ENCODE measurements at regions not wholly inside any gene's neighbourhood (a gene's known extent, or its start where the extent isn't known, plus 50 kb on each side); places are given as distances from the start of the nearest gene placed in this dataset.

DNA sequence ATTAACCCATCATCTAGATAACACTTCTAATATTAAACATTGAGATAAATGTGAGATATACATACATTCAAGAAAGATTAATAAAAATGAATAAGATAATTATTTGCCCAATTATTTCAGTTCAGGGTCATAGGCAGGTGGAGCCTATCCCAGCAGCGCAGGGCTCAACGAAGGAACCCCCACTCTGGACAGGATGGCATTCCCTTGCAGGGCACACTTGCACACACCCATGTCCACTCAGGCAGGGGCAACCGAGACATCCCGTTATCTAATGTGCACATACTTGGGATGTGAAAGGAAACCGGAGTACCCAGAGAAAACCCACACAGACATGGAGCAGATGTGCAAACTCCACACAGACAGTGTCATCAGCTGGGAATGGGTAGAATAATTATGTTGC is 175.4 kb upstream of the CMC1 start:
- 86 to 96% (median 95%) methylated on average over 5 of the region's 5 CpGs for WGBS, 5 donors
- Histone ChIP-seq H3K4me3 (no peak overlapping the region), H3K36me3 (no peaks in the 10 kb centered on the region), H3K9me3 (peaks cover 0 to 30% (median 20%) of the 10 kb centered on the region in 8 donors), H3K27ac (no peak overlapping the region), H3K4me1 (no peaks in the 10 kb centered on the region), H3K27me3 (replicated peaks in 1 of 7) (no peaks in the 10 kb centered on the region)
- TF ChIP-seq POLR2AphosphoS5 (IDR thresholded peaks at IDR 0.05) (no peak), POLR2A (IDR thresholded peaks at IDR 0.05) (no peak)
- TF ChIP-seq, protein P1, sequence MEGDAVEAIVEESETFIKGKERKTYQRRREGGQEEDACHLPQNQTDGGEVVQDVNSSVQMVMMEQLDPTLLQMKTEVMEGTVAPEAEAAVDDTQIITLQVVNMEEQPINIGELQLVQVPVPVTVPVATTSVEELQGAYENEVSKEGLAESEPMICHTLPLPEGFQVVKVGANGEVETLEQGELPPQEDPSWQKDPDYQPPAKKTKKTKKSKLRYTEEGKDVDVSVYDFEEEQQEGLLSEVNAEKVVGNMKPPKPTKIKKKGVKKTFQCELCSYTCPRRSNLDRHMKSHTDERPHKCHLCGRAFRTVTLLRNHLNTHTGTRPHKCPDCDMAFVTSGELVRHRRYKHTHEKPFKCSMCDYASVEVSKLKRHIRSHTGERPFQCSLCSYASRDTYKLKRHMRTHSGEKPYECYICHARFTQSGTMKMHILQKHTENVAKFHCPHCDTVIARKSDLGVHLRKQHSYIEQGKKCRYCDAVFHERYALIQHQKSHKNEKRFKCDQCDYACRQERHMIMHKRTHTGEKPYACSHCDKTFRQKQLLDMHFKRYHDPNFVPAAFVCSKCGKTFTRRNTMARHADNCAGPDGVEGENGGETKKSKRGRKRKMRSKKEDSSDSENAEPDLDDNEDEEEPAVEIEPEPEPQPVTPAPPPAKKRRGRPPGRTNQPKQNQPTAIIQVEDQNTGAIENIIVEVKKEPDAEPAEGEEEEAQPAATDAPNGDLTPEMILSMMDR (IDR thresholded peaks at IDR 0.05 in 8 of 11, conservative IDR thresholded peaks at IDR 0.05 in 3 of 11), result no peak
- DNase-seq, result peak; percentile 48
- intact Hi-C loops (cut with DNase I; ENCODE audit: low total_unique reads), result no loop called here

DNA sequence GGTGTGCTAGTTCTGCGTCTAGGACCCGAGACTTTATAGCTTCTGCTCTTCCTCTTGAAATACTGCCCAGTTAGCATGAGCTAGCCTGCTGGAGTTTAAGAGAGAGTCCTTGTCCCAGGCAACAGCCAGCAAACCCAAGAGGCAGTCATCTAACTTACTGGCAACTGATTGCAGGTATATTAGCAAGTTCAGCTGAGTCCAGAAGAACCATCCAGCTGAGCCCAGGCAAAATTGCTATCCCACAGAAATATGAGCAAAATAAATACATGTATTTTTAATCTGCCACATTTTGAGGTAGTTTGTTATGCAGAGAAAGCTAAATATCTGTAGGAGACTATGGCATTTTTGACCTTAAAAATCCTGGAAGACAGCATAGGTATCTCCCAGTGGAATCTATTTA is 174.4 kb upstream of the CMC1 start:
- intact Hi-C loops (cut with DNase I; ENCODE audit: low total_unique reads), result no loop called here
- H3K9me3 ChIP-seq, result peaks cover 0 to 30% (median 20%) of the 10 kb centered on the region in 8 donors
- H3K36me3 ChIP-seq, result no peaks in the 10 kb centered on the region
- H3K27ac ChIP-seq, result no peak overlapping the region
- DNase-seq, result no peak
- H3K4me3 ChIP-seq, result no peak overlapping the region
- 80 to 100% (median 94%) methylated on average over 2 of the region's 2 CpGs for WGBS, 5 donors
- H3K4me1 ChIP-seq, result no peaks in the 10 kb centered on the region
- no peaks in the 10 kb centered on the region for H3K27me3 ChIP-seq (replicated peaks in 1 of 7)
- no peak for TF ChIP-seq POLR2AphosphoS5 (IDR thresholded peaks at IDR 0.05)
- TF ChIP-seq, protein P1 (IDR thresholded peaks at IDR 0.05 in 8 of 11, conservative IDR thresholded peaks at IDR 0.05 in 3 of 11), result no peak
- TF ChIP-seq POLR2A (IDR thresholded peaks at IDR 0.05), result no peak

DNA sequence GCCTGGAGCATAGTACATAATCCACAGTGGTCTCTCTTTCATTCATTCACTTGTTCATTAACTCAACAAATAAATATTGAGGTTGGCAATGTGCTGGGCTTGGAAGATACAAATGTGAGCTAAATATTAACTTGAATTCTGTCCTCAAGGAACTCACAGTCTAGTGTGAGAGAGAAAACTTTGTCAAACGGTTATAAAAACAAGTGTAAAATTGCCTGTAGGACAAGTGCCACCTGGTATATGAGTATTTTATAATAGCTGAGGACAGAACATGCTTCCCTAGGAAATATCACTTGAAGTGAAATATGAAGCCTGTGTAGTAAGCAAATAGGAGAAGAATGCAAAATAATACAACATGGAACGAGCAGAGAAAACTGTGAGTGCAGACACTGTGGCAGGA is 173.1 kb upstream of the CMC1 start:
- TF ChIP-seq, protein P1 (IDR thresholded peaks at IDR 0.05 in 8 of 11, conservative IDR thresholded peaks at IDR 0.05 in 3 of 11), result no peak
- TF ChIP-seq POLR2A (IDR thresholded peaks at IDR 0.05), result no peak
- TF ChIP-seq POLR2AphosphoS5 (IDR thresholded peaks at IDR 0.05), result no peak
- no peak for DNase-seq
- Histone ChIP-seq H3K9me3 (peaks cover 0 to 30% (median 20%) of the 10 kb centered on the region in 8 donors), H3K4me1 (no peaks in the 10 kb centered on the region), H3K4me3 (no peak overlapping the region), H3K27ac (no peak overlapping the region), H3K36me3 (no peaks in the 10 kb centered on the region), H3K27me3 (replicated peaks in 1 of 7) (no peaks in the 10 kb centered on the region)
- WGBS, 5 donors, result 66 to 84% (median 73%) methylated on average over 2 of the region's 2 CpGs
- intact Hi-C loops (cut with DNase I; ENCODE audit: low total_unique reads), result no loop called here

DNA sequence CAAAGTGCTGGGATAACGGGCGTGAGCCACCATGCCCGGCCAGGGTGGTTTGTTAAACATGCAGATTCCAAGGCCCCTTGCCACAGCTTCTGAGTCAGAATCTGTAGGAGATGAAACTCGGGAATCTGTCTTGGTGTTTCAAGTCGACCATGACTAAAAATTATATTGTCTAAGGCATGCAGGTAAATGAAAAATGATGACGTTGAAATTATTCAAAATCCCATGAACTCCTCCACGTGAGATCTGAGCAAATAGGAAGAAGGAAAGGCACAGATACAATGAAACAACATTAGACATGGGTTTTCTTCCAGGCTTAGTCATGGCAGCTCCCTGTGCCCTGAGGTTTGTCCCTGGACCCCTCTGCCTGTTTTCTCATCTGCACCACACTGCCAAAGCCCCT is 172.0 kb upstream of the CMC1 start:
- Histone ChIP-seq H3K36me3 (no peaks in the 10 kb centered on the region), H3K27me3 (replicated peaks in 1 of 7) (no peaks in the 10 kb centered on the region), H3K9me3 (peaks cover 0 to 30% (median 20%) of the 10 kb centered on the region in 8 donors), H3K4me3 (no peak overlapping the region), H3K27ac (no peak overlapping the region), H3K4me1 (no peaks in the 10 kb centered on the region)
- no peak for DNase-seq
- 80 to 86% (median 83%) methylated on average over 7 of the region's 7 CpGs for WGBS, 5 donors
- intact Hi-C loops (cut with DNase I; ENCODE audit: low total_unique reads), result no loop called here
- no peak for TF ChIP-seq POLR2AphosphoS5 (IDR thresholded peaks at IDR 0.05)
- TF ChIP-seq POLR2A (IDR thresholded peaks at IDR 0.05), result no peak
- TF ChIP-seq, protein P1 (IDR thresholded peaks at IDR 0.05 in 8 of 11, conservative IDR thresholded peaks at IDR 0.05 in 3 of 11), result no peak
